ENCODE measurements at regions not wholly inside any gene's neighbourhood (a gene's known extent, or its start where the extent isn't known, plus 50 kb on each side); places are given as distances from the start of the nearest gene placed in this dataset.

DNA sequence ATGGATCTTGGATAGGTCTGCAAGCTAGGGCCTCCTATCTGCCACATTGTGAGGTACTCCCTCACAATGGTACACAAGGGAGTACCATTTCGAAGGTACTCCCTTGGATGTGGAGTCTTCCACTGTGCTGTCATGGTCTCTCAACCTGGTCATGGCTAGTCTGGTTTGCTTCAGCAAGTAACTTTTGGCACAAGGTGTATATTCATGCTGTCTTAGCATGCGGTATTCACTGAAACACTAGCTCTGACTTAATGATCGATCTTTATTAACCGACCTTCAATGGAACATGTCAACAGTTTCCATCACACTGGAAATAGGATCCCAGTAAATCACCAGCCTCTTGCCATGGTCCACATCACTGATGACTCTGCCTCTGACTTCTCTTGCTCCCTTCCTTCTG is 77.5 kb upstream of the HS3ST1 start:
- H3K4me1 ChIP-seq (replicated peaks in 1 of 2), result peaks cover 0 to 18% of the 10 kb centered on the region in 2 donors
- DNase-seq, result no peak
- H3K27ac ChIP-seq, result no peak overlapping the region
- no peaks in the 10 kb centered on the region for H3K9me3 ChIP-seq (replicated peaks in 1 of 3)
- no peak for TF ChIP-seq POLR2A (IDR thresholded peaks at IDR 0.05)
- TF ChIP-seq, protein P1, sequence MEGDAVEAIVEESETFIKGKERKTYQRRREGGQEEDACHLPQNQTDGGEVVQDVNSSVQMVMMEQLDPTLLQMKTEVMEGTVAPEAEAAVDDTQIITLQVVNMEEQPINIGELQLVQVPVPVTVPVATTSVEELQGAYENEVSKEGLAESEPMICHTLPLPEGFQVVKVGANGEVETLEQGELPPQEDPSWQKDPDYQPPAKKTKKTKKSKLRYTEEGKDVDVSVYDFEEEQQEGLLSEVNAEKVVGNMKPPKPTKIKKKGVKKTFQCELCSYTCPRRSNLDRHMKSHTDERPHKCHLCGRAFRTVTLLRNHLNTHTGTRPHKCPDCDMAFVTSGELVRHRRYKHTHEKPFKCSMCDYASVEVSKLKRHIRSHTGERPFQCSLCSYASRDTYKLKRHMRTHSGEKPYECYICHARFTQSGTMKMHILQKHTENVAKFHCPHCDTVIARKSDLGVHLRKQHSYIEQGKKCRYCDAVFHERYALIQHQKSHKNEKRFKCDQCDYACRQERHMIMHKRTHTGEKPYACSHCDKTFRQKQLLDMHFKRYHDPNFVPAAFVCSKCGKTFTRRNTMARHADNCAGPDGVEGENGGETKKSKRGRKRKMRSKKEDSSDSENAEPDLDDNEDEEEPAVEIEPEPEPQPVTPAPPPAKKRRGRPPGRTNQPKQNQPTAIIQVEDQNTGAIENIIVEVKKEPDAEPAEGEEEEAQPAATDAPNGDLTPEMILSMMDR (IDR thresholded peaks at IDR 0.05), result no peak
- no peaks in the 10 kb centered on the region for H3K36me3 ChIP-seq (replicated peaks in 1 of 2)
- WGBS, 4 donors, result 95 to 100% (median 97%) methylated on average over 3 to 4 of the region's 4 CpGs
- no peaks in the 10 kb centered on the region for H3K27me3 ChIP-seq
- H3K4me3 ChIP-seq, result no peak overlapping the region
- intact Hi-C loops (cut with DNase I), result no loop called here

DNA sequence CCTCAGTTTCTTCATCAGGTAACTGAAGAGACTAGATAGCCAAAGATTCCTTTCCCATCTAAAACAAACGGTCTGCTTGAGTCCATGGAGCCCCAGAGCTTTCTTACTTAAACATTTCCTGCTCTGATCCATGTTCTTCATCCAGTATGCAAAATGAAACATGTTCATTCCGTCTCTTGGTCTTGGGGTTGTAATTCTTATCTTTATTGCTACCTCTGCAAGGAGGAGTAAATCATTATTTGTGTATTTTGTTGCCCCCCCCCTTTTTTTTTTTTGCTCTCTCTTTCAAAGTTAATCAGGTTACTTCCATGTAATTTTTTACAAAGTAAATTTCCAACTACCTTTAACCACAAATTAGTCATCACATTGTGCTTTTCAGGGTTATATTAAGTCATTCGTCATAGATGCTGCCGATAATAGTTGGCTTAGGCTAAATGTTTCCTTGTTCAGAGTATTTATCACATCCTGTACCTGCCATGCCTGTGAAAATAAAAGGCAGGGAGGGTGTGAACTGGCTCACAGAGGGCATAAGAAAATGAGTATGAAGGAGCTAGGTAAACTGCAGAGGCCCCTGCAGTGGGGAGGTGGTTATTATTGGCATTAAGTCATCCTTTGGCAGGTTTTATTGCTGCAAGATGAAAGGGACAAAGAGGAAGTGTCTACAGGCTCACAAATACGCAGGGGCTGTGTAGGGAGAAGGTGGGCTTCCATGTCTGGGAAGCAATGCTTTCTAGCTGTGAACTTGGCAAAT is 76.7 kb upstream of the HS3ST1 start:
- H3K27ac ChIP-seq, result no peak overlapping the region
- WGBS, 4 donors, result 37 to 44% (median 38%) methylated on average over 5 of the region's 5 CpGs

DNA sequence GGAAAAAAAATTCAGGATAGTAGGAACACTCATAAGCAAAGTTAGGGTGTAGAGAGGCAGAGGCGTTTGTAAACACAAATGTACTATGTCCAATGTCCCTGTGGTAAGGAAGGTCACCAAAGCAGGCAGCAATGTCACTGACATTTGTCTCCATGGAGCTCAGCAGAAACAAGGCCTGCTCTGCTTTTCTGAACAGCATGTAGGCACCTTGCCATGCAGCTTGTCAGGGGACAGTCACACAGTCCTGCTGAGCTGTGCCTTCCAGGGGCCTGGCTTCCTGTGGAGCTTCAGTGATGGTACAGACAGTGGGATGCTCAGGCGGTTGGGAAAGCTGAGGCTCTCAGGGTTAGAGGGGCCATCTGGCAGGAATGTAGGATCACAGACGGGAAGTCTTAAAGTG is 74.5 kb upstream of the HS3ST1 start:
- intact Hi-C loops (cut with DNase I), result no loop called here
- H3K36me3 ChIP-seq (replicated peaks in 1 of 2), result no peaks in the 10 kb centered on the region
- 18 to 35% (median 22%) methylated on average over 3 of the region's 3 CpGs for WGBS, 4 donors
- peak; percentile 68 to 89 (median 81) for DNase-seq
- H3K27ac ChIP-seq, result peak overlapping the region in 1 of 5 donors; percentile 0
- H3K27me3 ChIP-seq, result no peaks in the 10 kb centered on the region
- no peak for TF ChIP-seq POLR2A (IDR thresholded peaks at IDR 0.05)
- H3K4me3 ChIP-seq, result no peak overlapping the region
- H3K9me3 ChIP-seq (replicated peaks in 1 of 3), result no peaks in the 10 kb centered on the region
- H3K4me1 ChIP-seq (replicated peaks in 1 of 2), result peaks cover 0 to 18% of the 10 kb centered on the region in 2 donors

More for the DNA sequence above, 76.7 kb upstream of the HS3ST1 start:
- H3K4me3 ChIP-seq, result no peak overlapping the region
- H3K27me3 ChIP-seq, result no peaks in the 10 kb centered on the region
- peaks cover 0 to 18% of the 10 kb centered on the region in 2 donors for H3K4me1 ChIP-seq (replicated peaks in 1 of 2)
- TF ChIP-seq POLR2A (IDR thresholded peaks at IDR 0.05), result no peak
- TF ChIP-seq, protein P1 (IDR thresholded peaks at IDR 0.05), result no peak
- no peaks in the 10 kb centered on the region for H3K36me3 ChIP-seq (replicated peaks in 1 of 2)
- intact Hi-C loops (cut with DNase I), result no loop called here
- peak in 3 of 7 donors; percentile 14 to 23 (median 22) for DNase-seq
- H3K9me3 ChIP-seq (replicated peaks in 1 of 3), result no peaks in the 10 kb centered on the region

DNA sequence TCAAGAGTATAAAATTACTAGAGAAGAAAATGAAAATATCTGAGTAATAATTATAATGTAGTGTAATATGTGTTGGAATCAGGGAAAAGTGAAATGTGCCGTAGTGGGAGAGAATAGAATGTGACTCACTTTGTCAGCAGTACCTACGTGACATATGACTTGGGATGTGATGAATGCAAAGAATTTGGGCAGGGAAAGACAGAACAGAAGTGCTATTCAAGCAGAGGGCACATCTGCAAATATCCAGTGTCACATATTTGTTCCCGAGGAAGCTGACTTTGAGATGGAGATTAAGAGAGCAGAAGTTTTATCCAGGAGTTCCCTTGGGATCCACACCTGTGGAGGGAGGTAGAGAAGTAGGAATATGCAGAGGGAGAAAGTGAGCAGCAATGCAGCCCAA is 69.3 kb upstream of the HS3ST1 start:
- no peaks in the 10 kb centered on the region for H3K27me3 ChIP-seq
- no peak overlapping the region for H3K27ac ChIP-seq
- WGBS, 4 donors, result 82 to 96% (median 93%) methylated on average over 3 of the region's 3 CpGs
- peaks cover 0 to 2% of the 10 kb centered on the region in 2 donors for H3K4me1 ChIP-seq (replicated peaks in 1 of 2)
- no peak overlapping the region for H3K4me3 ChIP-seq
- H3K36me3 ChIP-seq (replicated peaks in 1 of 2), result no peaks in the 10 kb centered on the region
- no peak for DNase-seq
- no peak for TF ChIP-seq POLR2A (IDR thresholded peaks at IDR 0.05)
- TF ChIP-seq, protein P1 (IDR thresholded peaks at IDR 0.05), result no peak
- H3K9me3 ChIP-seq (replicated peaks in 1 of 3), result peaks cover 0 to 3% (median 0%) of the 10 kb centered on the region in 3 donors
- intact Hi-C loops (cut with DNase I), result no loop called here
